SU-DHL-6 (cell line): ENCODE measurements at regions not wholly inside any gene's neighbourhood (a gene's known extent, or its start where the extent isn't known, plus 50 kb on each side); places are given as distances from the start of the nearest gene placed in this dataset.

ENCODE experiments used
- H2AFZ ChIP-seq: fragments of 200-600 bp; sonication (generic); 2 replicates; pipeline ENCODE4 v1.6.1; 2014; ENCODE audit warnings: low read depth, mild to moderate bottlenecking, moderate library complexity, mixed read lengths, antibody characterized with exemption, low read length; ENCODE audit not compliant: severe bottlenecking
- H3F3A ChIP-seq: fragments of 200-600 bp; shearing (Covaris generic); 2 replicates; pipeline ENCODE4 v1.6.0; 2016; ENCODE audit warnings: antibody characterized with exemption, mild to moderate bottlenecking; ENCODE audit not compliant: insufficient read depth
- H3K27ac ChIP-seq: fragments of 200-600 bp; sonication (generic); 2 replicates; pipeline ENCODE4 v1.5.1; 2016; ENCODE audit warnings: low read depth, mild to moderate bottlenecking, low read length, moderate library complexity, mixed read lengths
- H3K27me3 ChIP-seq: fragments of 200-600 bp; sonication (generic), shearing (Covaris generic); 2 replicates; pipeline ENCODE4 v1.6.0; 2014; ENCODE audit warnings: mild to moderate bottlenecking, low read length
- H3K36me3 ChIP-seq: fragments of 200-600 bp; sonication (generic); 2 replicates; pipeline ENCODE4 v1.6.1; 2014; ENCODE audit warnings: mild to moderate bottlenecking, low read length, mixed read lengths
- H3K4me2 ChIP-seq: fragments of 300-600, 200-600 bp; shearing (Covaris generic), sonication (generic); 2 replicates; pipeline ENCODE4 v1.6.0; 2014; ENCODE audit warnings: low read length, low read depth, mild to moderate bottlenecking; ENCODE audit not compliant: poor library complexity, severe bottlenecking
- H3K4me3 ChIP-seq: fragments of 200-600 bp; sonication (generic); 2 replicates; pipeline ENCODE4 v1.5.1; 2014; ENCODE audit warnings: antibody characterized with exemption, low read length, mild to moderate bottlenecking, mixed read lengths; ENCODE audit not compliant: insufficient read depth, poor library complexity, severe bottlenecking
- H3K79me2 ChIP-seq: fragments of 200-600 bp; sonication (generic); 2 replicates; pipeline ENCODE4 v1.6.1; 2014; ENCODE audit warnings: mild to moderate bottlenecking, low read length, moderate library complexity; ENCODE audit not compliant: insufficient read depth
- H3K9ac ChIP-seq: fragments of 200-600 bp; sonication (generic); 2 replicates; pipeline ENCODE4 v1.7.0; 2014; ENCODE audit warnings: mild to moderate bottlenecking, low read length
- H3K9me2 ChIP-seq: fragments of 200-600 bp; sonication (generic); replicated peaks from 2 replicates; pipeline ENCODE4 v1.6.1; 2014; ENCODE audit warnings: low read length; ENCODE audit not compliant: insufficient read depth
- H3K9me3 ChIP-seq: fragments of 200-600 bp; sonication (generic); 2 replicates; pipeline ENCODE4 v1.6.1; 2014; ENCODE audit warnings: low read length, mixed read lengths; ENCODE audit not compliant: insufficient read depth
- H4K20me1 ChIP-seq: fragments of 200-600 bp; sonication (generic); 2 replicates; pipeline ENCODE4 v1.6.1; 2014; ENCODE audit warnings: low read depth, mild to moderate bottlenecking, antibody characterized with exemption, low read length, moderate library complexity, mixed read lengths
- CTCF ChIP-seq: fragments of 200-600 bp; sonication (generic); IDR thresholded peaks from one replicate; pipeline ENCODE4 v1.5.1; 2017; ENCODE audit warnings: antibody characterized with exemption, mild to moderate bottlenecking, low read length, moderate library complexity; ENCODE audit not compliant: insufficient read depth, poor library complexity, severe bottlenecking
- EZH2phosphoT487 ChIP-seq: fragments of 200-600 bp; sonication (generic), shearing (Covaris generic); conservative IDR thresholded peaks from 2 replicates; pipeline ENCODE4 v1.6.1; 2018; ENCODE audit warnings: mild to moderate bottlenecking, antibody characterized with exemption, low read length, moderate library complexity, mixed read lengths

DNA sequence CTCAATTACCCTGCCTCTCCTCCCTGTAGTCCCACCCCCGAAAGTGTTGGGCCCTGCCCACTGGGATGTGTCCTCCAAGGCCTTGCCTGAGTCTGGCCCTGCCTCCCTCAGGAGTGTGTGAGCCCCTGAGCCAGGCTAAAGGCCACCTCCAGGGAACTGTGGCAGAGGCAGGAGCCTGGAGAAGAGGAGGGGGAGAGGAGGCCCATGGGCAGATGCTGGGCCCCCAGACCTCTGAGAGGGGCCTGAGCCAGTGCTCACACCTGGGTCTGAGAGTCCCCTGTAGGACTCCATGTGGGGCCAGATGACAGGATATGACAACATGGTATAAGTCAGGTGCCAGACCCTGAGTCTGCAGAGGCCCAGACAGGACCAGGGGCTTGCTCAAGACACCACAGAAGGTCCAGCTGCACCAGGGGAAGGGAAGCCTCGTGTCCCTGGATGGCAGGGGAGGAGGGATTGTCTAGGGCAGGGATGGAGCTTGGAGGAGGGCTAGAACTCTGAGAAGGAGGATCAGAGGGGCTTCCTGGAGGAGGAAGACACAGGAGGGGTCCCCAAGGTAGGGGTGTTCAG, 217.9 kb downstream of the TBC1D2B start:
- H3F3A ChIP-seq: no peaks in the 10 kb centered on the region
- no peaks in the 10 kb centered on the region for H3K36me3 ChIP-seq
- no peaks in the 10 kb centered on the region for H3K9me3 ChIP-seq
- no peak overlapping the region for H2AFZ ChIP-seq
- H3K27ac ChIP-seq: no peak overlapping the region
- H3K27me3 ChIP-seq: no peaks in the 10 kb centered on the region
- no peak overlapping the region for H3K4me3 ChIP-seq
- H3K4me2 ChIP-seq: no peak overlapping the region
- no peaks in the 10 kb centered on the region for H4K20me1 ChIP-seq
- no peaks in the 10 kb centered on the region for H3K79me2 ChIP-seq
- H3K9ac ChIP-seq: no peak overlapping the region
- H3K9me2 ChIP-seq: no peaks in the 10 kb centered on the region
- no peak for TF ChIP-seq CTCF
- TF ChIP-seq EZH2phosphoT487: no peak

GRCh38 chr15:77858792-77859490, 218.6 kb downstream of the TBC1D2B start:
- no peaks in the 10 kb centered on the region for H3K79me2 ChIP-seq
- H3K27ac ChIP-seq: no peak overlapping the region
- no peaks in the 10 kb centered on the region for H4K20me1 ChIP-seq
- no peak for TF ChIP-seq CTCF
- no peak for TF ChIP-seq EZH2phosphoT487
- no peak overlapping the region for H3K4me2 ChIP-seq
- H3K9me2 ChIP-seq: no peaks in the 10 kb centered on the region
- H3K27me3 ChIP-seq: no peaks in the 10 kb centered on the region
- H3K9me3 ChIP-seq: no peaks in the 10 kb centered on the region
- no peaks in the 10 kb centered on the region for H3K36me3 ChIP-seq
- no peak overlapping the region for H2AFZ ChIP-seq
- no peak overlapping the region for H3K4me3 ChIP-seq
- H3F3A ChIP-seq: no peaks in the 10 kb centered on the region
- H3K9ac ChIP-seq: no peak overlapping the region

DNA sequence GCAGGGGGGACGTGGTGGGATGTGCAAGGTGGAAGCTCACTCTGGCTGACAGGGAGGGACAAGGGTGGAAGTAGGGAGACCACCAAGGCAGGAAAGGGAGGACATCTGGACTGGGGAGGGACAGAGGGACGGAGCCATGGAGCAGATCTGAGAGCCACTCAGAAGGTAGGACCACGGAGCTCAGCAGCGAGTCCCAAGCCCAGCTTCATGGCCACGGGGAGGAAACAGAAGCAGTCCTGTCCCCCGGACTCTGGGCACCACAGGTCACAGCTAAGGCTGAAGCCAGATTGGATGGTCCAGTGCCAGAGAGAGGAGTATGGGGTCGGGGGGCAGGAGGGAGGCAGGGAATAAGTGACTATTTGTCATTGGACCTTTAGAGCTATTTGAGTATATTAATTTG, 220.1 kb downstream of the TBC1D2B start:
- Histone ChIP-seq H3K4me2 (no peak overlapping the region), H3K9me2 (no peaks in the 10 kb centered on the region), H2AFZ (no peak overlapping the region), H3K9ac (no peak overlapping the region), H3K36me3 (no peaks in the 10 kb centered on the region), H3K9me3 (no peaks in the 10 kb centered on the region), H3K4me3 (no peak overlapping the region), H3F3A (no peaks in the 10 kb centered on the region), H3K27me3 (no peaks in the 10 kb centered on the region), H3K27ac (no peak overlapping the region), H3K79me2 (no peaks in the 10 kb centered on the region), H4K20me1 (no peaks in the 10 kb centered on the region)
- no peak for TF ChIP-seq CTCF
- no peak for TF ChIP-seq EZH2phosphoT487
